NOMO-1 treated with dmso at 0.1 percent for 144 hours (cell line): ENCODE measurements at regions not wholly inside any gene's neighbourhood (a gene's known extent, or its start where the extent isn't known, plus 50 kb on each side); places are given as distances from the start of the nearest gene placed in this dataset.
"Not testable (repeated sequence)": the region's sequence is repeated elsewhere in the genome, so short reads cannot be mapped to it uniquely, and the experiment has no call there.

Experiments used
- DNase-seq: peaks from one replicate; lab custom pipeline; 2025; ENCODE audit not compliant: unreplicated experiment; lab: John Stamatoyannopoulos, UW

- no peak for DNase-seq
Observed at GRCh38 chr12:19665121-19665900, 226.0 kb downstream of the AEBP2 start.

GRCh38 chr12:19666070-19666469 lies 226.8 kb downstream of the AEBP2 start:
- no peak for DNase-seq

GRCh38 chr12:19669793-19670192 lies 230.5 kb downstream of the AEBP2 start:
- no peak for DNase-seq

- no peak for DNase-seq
Observed at GRCh38 chr12:19671695-19672094, 232.4 kb downstream of the AEBP2 start.

GRCh38 chr12:19674437-19674836 lies 235.1 kb downstream of the AEBP2 start:
- no peak for DNase-seq

- no peak for DNase-seq
Observed at GRCh38 chr12:19675361-19675760, 236.1 kb downstream of the AEBP2 start.

- DNase-seq: not testable (repeated sequence)
Observed at GRCh38 chr12:19678501-19678900, 239.2 kb downstream of the AEBP2 start.

- DNase-seq: no peak
Observed at GRCh38 chr12:19681007-19681406, 241.7 kb downstream of the AEBP2 start.

GRCh38 chr12:19683178-19683927 lies 244.1 kb downstream of the AEBP2 start:
- no peak for DNase-seq

GRCh38 chr12:19687371-19687770 lies 248.1 kb downstream of the AEBP2 start:
- no peak for DNase-seq

GRCh38 chr12:19688532-19688931 lies 249.2 kb downstream of the AEBP2 start:
- DNase-seq: no peak

GRCh38 chr12:19689226-19689625 lies 249.9 kb downstream of the AEBP2 start:
- no peak for DNase-seq

- DNase-seq: no peak
Observed at GRCh38 chr12:19689801-19690472, 250.6 kb downstream of the AEBP2 start.

- DNase-seq: no peak
Observed at GRCh38 chr12:19692091-19692490, 252.8 kb downstream of the AEBP2 start.

GRCh38 chr12:19692566-19692965 lies 253.3 kb downstream of the AEBP2 start:
- DNase-seq: no peak

GRCh38 chr12:19694627-19695026 lies 255.3 kb downstream of the AEBP2 start:
- DNase-seq: peak; percentile 52

- DNase-seq: no peak
Observed at GRCh38 chr12:19695244-19696098, 256.2 kb downstream of the AEBP2 start.

GRCh38 chr12:19700969-19701368 lies 261.7 kb downstream of the AEBP2 start:
- DNase-seq: no peak

GRCh38 chr12:19704966-19705365 lies 265.7 kb downstream of the AEBP2 start:
- no peak for DNase-seq

- DNase-seq: no peak
Observed at GRCh38 chr12:19706936-19707335, 267.6 kb downstream of the AEBP2 start.

- DNase-seq: no peak
Observed at GRCh38 chr12:19707948-19708409, 268.7 kb downstream of the AEBP2 start.
